HepG2 (cell line): ENCODE measurements at regions not wholly inside any gene's neighbourhood (a gene's known extent, or its start where the extent isn't known, plus 50 kb on each side); places are given as distances from the start of the nearest gene placed in this dataset.

Source experiments
- ATAC-seq: fragments of 200-7000 bp; cut with Tn5 transposase; 3 replicates; pipeline ENCODE4 v1.9.1; 2020; ENCODE audit warnings: mild to moderate bottlenecking, moderate library complexity
- BruUV-seq: library from RNA; stranded (reverse); fragments of 400-500 nt; replicated peaks from 2 replicates; lab custom pipeline; 2021; lab: Mats Ljungman, UMichigan
- CTCF ChIA-PET: fragments of 300-600 bp; formaldehyde crosslinking; extraction: SDS; loops from one replicate; lab custom pipeline; 2021; ENCODE audit warnings: low total read pairs, inconsistent platforms, low intra/inter-chr PET ratio; lab: Yijun Ruan, JAX
- POLR2A ChIA-PET: fragments of 350-600 bp; sonication (Branson Sonifier 250); formaldehyde crosslinking; loops from one replicate; lab custom pipeline; 2020; ENCODE audit warnings: antibody characterized with exemption, inconsistent platforms; lab: Yijun Ruan, JAX
- DNase-seq: peaks from one replicate; pipeline ENCODE4 v3.0.0-alpha.2; 2015; ENCODE audit warnings: low spot score
- FAIRE-seq: peaks from 3 replicates; lab custom pipeline; 2011; peaks lifted over from hg19 to GRCh38; lab: Jason Lieb, UNC
- H2AFZ ChIP-seq: one replicate; pipeline ENCODE4 v1.6.1; 2011; ENCODE audit warnings: low read length, inconsistent platforms
- H3K27ac ChIP-seq: fragments of 300-600 bp; 3 replicates; pipeline ENCODE4 v1.8.0; 2011; ENCODE audit warnings: mixed run types, mild to moderate bottlenecking, mixed read lengths, low read length, inconsistent platforms; ENCODE audit not compliant: insufficient read depth; ENCODE audit errors: extremely low read length
- H3K27me3 ChIP-seq, 2 experiments: fragments of 200-600 bp in 1 of 2; 2 replicates in 1 of 2; 3 replicates in 1 of 2; pipeline versions ENCODE4 v1.6.0 to v1.8.0; 2011; ENCODE audit warnings: low read length in 2 of 2, mild to moderate bottlenecking in 2 of 2, moderate library complexity in 2 of 2, inconsistent platforms in 1 of 2; ENCODE audit not compliant: insufficient read depth in 2 of 2, control insufficient read depth in 1 of 2
- H3K36me3 ChIP-seq, 2 experiments: fragments of 200-600 bp in 1 of 2; replicated peaks in 1 of 2; 2 replicates in 1 of 2; 3 replicates in 1 of 2; pipeline versions ENCODE4 v1.5.1 to v1.8.0; 2011; ENCODE audit warnings: low read length in 2 of 2, inconsistent platforms in 1 of 2; ENCODE audit not compliant: insufficient read depth in 2 of 2, control insufficient read depth in 1 of 2
- H3K4me1 ChIP-seq: 2 replicates; pipeline ENCODE4 v1.5.1; 2012; ENCODE audit warnings: low read length, inconsistent platforms; ENCODE audit not compliant: insufficient read depth
- H3K4me2 ChIP-seq: 2 replicates; pipeline ENCODE4 v1.6.0; 2011; ENCODE audit warnings: low read depth, low read length, inconsistent platforms
- H3K4me3 ChIP-seq, 3 experiments: fragments of 200-600 bp in 1 of 3; sonication (generic), shearing (Covaris generic) in 1 of 3; replicated peaks in 1 of 3; 2 replicates each; pipeline ENCODE4 v1.5.1; 2011 to 2016; ENCODE audit warnings: low read length in 3 of 3, inconsistent platforms in 2 of 3, low read depth in 2 of 3, mild to moderate bottlenecking in 2 of 3, control low read depth in 1 of 3, mixed read lengths in 1 of 3; ENCODE audit not compliant: insufficient read depth in 1 of 3
- H3K79me2 ChIP-seq: one replicate; pipeline ENCODE4 v1.6.1; 2011; ENCODE audit warnings: low read length, inconsistent platforms; ENCODE audit not compliant: insufficient read depth
- H3K9ac ChIP-seq: 2 replicates; pipeline ENCODE4 v1.6.0; 2011; ENCODE audit warnings: mild to moderate bottlenecking, low read depth, low read length, inconsistent platforms; ENCODE audit not compliant: insufficient read depth
- H3K9me3 ChIP-seq: 2 replicates; pipeline ENCODE4 v1.5.1; 2012; ENCODE audit warnings: mild to moderate bottlenecking, low read length
- H4K20me1 ChIP-seq: 2 replicates; pipeline ENCODE4 v1.6.0; 2011; ENCODE audit warnings: inconsistent platforms, mild to moderate bottlenecking, low read length, moderate library complexity; ENCODE audit not compliant: insufficient read depth
- ATF7 ChIP-seq, 2 experiments: fragments of 450-650 bp in 1 of 2; sonication (generic) in 1 of 2; formaldehyde crosslinking in 1 of 2; IDR thresholded peaks; 2 replicates each; pipeline versions ENCODE4 v1.4.0 to v1.6.1; 2016 to 2020; ENCODE audit warnings: antibody characterized with exemption in 1 of 2, mild to moderate bottlenecking in 1 of 2, missing genetic modification reagents in 1 of 2
- CREB1 ChIP-seq, 2 experiments: fragments of 450-650 bp in 1 of 2; IDR thresholded peaks; 2 replicates each; pipeline ENCODE4 v1.6.1; 2016 to 2017; ENCODE audit warnings: control low read depth in 1 of 2, mild to moderate bottlenecking in 1 of 2, missing compliant biosample characterization in 1 of 2, missing genetic modification characterization in 1 of 2
- NR2F2 ChIP-seq: IDR thresholded peaks from 2 replicates; pipeline ENCODE4 v1.6.1; 2012; ENCODE audit warnings: low read depth, inconsistent platforms, borderline replicate concordance
- REXO4 ChIP-seq: sonication (generic); formaldehyde crosslinking; IDR thresholded peaks from 2 replicates; pipeline ENCODE4 v1.8.0; 2022; ENCODE audit warnings: missing genetic modification reagents, mild to moderate bottlenecking, borderline replicate concordance
- ZNF629 ChIP-seq: sonication (generic); formaldehyde crosslinking; conservative IDR thresholded peaks from 2 replicates; pipeline ENCODE4 v1.5.0; 2020; ENCODE audit warnings: missing genetic modification reagents
- WGBS: methylation state at CpG from one replicate; pipeline ENCODE4 v1.1.6; 2017; ENCODE audit warnings: low lambda C conversion rate; 5-methylcytosine and 5-hydroxymethylcytosine counted together
- in situ Hi-C: cut with HindIII; loops from 2 replicates; pipeline ENCODE4 v1.10.0; 2017; ENCODE audit warnings: low pct_unique_long_range_greater_than_20kb; ENCODE audit not compliant: extremely low pct_ligation_motif_present
- intact Hi-C: fragments of 100-400 bp; cut with micrococcal nuclease; formaldehyde crosslinking; loops from one replicate; pipeline ENCODE4 v1.10.0; 2022; ENCODE audit not compliant: unreplicated experiment
- TF ChIP-seq, protein P1 (sequence below): sonication (generic); formaldehyde crosslinking; IDR thresholded peaks from 2 replicates; pipeline ENCODE4 v1.4.0; 2020; ENCODE audit warnings: missing genetic modification reagents

GRCh38 chr6:17036065-17036393 is 65.8 kb upstream of the STMND1 start:
- no TSS peak for BruUV-seq

DNA sequence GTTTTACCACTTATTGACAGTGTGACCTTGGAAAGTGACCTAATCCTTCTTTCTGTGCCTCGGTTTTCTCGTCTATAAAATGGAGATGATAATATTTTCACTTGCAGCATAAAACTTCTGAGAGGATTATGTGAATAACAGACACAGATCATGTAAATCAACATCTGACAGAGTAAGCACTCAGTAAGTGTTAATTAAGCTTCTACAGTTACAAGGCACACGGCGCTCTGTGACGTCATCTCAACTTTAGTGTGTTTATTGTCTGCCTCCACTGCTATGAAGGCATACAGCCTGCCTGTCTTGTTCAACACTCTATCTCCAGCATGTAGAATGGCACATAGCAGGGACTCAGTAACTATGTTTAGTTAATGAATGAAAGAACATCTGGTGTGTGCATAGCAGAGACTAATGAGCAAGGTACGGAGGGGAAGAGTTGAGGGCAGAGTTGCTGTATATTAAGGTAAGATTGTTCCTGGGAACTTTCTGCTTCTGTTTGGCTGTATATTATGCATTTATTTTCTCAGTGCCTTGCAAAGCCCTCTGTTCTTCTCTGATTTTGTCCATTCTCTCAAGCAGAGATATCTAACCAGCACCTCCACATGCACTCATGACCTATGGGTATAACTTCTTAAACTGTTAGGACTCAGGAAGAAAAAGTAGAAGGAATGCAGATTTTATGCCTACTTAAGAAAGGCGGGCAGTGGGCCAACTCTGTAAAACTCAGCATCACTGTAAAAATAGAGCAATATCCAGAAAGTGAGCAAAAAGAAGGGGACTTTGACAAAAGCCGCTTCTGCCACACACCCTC is 66.4 kb upstream of the STMND1 start:
- H3K79me2 ChIP-seq: no peaks in the 10 kb centered on the region
- 0 out of 2 replicates have a peak, but pooled peaks cover 7% of the 10 kb centered on the region for H3K4me1 ChIP-seq
- H3K27me3 ChIP-seq: peaks cover 0 to 3% of the 10 kb centered on the region in 2 experiments; a peak in 2 of 5 replicates
- no peaks in the 10 kb centered on the region for H4K20me1 ChIP-seq
- no TSS peak for BruUV-seq
- ChIA-PET CTCF (no interaction called here), POLR2A (no interaction called here)
- no peaks in the 10 kb centered on the region for H3K36me3 ChIP-seq
- intact Hi-C loops (no loop called here), in situ Hi-C loops (no loop called here)
- no peak overlapping the region for H2AFZ ChIP-seq
- H3K4me2 ChIP-seq: no peak overlapping the region
- DNase-seq: no peak
- no peak overlapping the region for H3K4me3 ChIP-seq
- WGBS: 9% methylated on average over 8 of the region's 8 CpGs
- H3K27ac ChIP-seq: no peak overlapping the region
- peak; percentile 79 for ATAC-seq
- FAIRE-seq: no peak
- TF ChIP-seq ATF7 (IDR thresholded peaks at IDR 0.05) (peak; percentile 95), ATF7 (CRISPR knock-in tag; IDR thresholded peaks at IDR 0.05) (no peak), ZNF629 (peak; percentile 49; the same call in 1 of the 2 replicates), CREB1 (IDR thresholded peaks at IDR 0.05) (peak; percentile 97), CREB1 (CRISPR knock-in tag; IDR thresholded peaks at IDR 0.05) (no peak)
- TF ChIP-seq, protein P1, sequence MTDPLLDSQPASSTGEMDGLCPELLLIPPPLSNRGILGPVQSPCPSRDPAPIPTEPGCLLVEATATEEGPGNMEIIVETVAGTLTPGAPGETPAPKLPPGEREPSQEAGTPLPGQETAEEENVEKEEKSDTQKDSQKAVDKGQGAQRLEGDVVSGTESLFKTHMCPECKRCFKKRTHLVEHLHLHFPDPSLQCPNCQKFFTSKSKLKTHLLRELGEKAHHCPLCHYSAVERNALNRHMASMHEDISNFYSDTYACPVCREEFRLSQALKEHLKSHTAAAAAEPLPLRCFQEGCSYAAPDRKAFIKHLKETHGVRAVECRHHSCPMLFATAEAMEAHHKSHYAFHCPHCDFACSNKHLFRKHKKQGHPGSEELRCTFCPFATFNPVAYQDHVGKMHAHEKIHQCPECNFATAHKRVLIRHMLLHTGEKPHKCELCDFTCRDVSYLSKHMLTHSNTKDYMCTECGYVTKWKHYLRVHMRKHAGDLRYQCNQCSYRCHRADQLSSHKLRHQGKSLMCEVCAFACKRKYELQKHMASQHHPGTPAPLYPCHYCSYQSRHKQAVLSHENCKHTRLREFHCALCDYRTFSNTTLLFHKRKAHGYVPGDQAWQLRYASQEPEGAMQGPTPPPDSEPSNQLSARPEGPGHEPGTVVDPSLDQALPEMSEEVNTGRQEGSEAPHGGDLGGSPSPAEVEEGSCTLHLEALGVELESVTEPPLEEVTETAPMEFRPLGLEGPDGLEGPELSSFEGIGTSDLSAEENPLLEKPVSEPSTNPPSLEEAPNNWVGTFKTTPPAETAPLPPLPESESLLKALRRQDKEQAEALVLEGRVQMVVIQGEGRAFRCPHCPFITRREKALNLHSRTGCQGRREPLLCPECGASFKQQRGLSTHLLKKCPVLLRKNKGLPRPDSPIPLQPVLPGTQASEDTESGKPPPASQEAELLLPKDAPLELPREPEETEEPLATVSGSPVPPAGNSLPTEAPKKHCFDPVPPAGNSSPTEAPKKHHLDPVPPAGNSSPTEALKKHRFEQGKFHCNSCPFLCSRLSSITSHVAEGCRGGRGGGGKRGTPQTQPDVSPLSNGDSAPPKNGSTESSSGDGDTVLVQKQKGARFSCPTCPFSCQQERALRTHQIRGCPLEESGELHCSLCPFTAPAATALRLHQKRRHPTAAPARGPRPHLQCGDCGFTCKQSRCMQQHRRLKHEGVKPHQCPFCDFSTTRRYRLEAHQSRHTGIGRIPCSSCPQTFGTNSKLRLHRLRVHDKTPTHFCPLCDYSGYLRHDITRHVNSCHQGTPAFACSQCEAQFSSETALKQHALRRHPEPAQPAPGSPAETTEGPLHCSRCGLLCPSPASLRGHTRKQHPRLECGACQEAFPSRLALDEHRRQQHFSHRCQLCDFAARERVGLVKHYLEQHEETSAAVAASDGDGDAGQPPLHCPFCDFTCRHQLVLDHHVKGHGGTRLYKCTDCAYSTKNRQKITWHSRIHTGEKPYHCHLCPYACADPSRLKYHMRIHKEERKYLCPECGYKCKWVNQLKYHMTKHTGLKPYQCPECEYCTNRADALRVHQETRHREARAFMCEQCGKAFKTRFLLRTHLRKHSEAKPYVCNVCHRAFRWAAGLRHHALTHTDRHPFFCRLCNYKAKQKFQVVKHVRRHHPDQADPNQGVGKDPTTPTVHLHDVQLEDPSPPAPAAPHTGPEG (CRISPR knock-in tag): no peak
- no peaks in the 10 kb centered on the region for H3K9me3 ChIP-seq
- no peak overlapping the region for H3K9ac ChIP-seq

More at GRCh38 chr6:17036065-17036393, 65.8 kb upstream of the STMND1 start:
- H2AFZ ChIP-seq: no peak overlapping the region
- H3K27me3 ChIP-seq: peaks cover 0 to 3% of the 10 kb centered on the region in 2 experiments; a peak in 2 of 5 replicates
- in situ Hi-C loops (no loop called here), intact Hi-C loops (no loop called here)
- ChIA-PET POLR2A (no interaction called here), CTCF (no interaction called here)
- ATAC-seq (no peak), FAIRE-seq (no peak), DNase-seq (no peak)
- no peaks in the 10 kb centered on the region for H3K9me3 ChIP-seq
- H3K4me1 ChIP-seq: 0 out of 2 replicates have a peak, but pooled peaks cover 7% of the 10 kb centered on the region
- H3K27ac ChIP-seq: no peak overlapping the region
- H3K9ac ChIP-seq: no peak overlapping the region
- TF ChIP-seq REXO4 (CRISPR knock-in tag): no peak
- no peak for TF ChIP-seq NR2F2
- no peak overlapping the region for H3K4me3 ChIP-seq
- H4K20me1 ChIP-seq: no peaks in the 10 kb centered on the region
- H3K4me2 ChIP-seq: no peak overlapping the region
- WGBS: 45% methylated on average over 5 of the region's 5 CpGs
- H3K36me3 ChIP-seq: no peaks in the 10 kb centered on the region
- no peaks in the 10 kb centered on the region for H3K79me2 ChIP-seq
